BLaER1 (cell line): ENCODE measurements at regions not wholly inside any gene's neighbourhood (a gene's known extent, or its start where the extent isn't known, plus 50 kb on each side); places are given as distances from the start of the nearest gene placed in this dataset.

Source experiments
- H3K27ac ChIP-seq: shearing (Covaris generic); formaldehyde crosslinking; 2 replicates; pipeline ENCODE4 v1.8.1; 2022
- H3K27me3 ChIP-seq: shearing (Covaris generic); formaldehyde crosslinking; 2 replicates; pipeline ENCODE4 v1.8.1; 2022
- H3K36me3 ChIP-seq: shearing (Covaris generic); formaldehyde crosslinking; 2 replicates; pipeline ENCODE4 v1.8.1; 2022
- H3K4me1 ChIP-seq: shearing (Covaris generic); formaldehyde crosslinking; 2 replicates; pipeline ENCODE4 v1.8.1; 2022
- H3K4me2 ChIP-seq: shearing (Covaris generic); formaldehyde crosslinking; 2 replicates; pipeline ENCODE4 v1.8.1; 2022
- H3K4me3 ChIP-seq: shearing (Covaris generic); formaldehyde crosslinking; 2 replicates; pipeline ENCODE4 v1.8.1; 2022
- H3K9ac ChIP-seq: shearing (Covaris generic); formaldehyde crosslinking; 2 replicates; pipeline ENCODE4 v1.8.1; 2022
- H3K9me3 ChIP-seq: shearing (Covaris generic); formaldehyde crosslinking; 2 replicates; pipeline ENCODE4 v1.8.1; 2022
- H4K20me1 ChIP-seq: shearing (Covaris generic); formaldehyde crosslinking; 2 replicates; pipeline ENCODE4 v1.8.1; 2022
- Cebpa-rat ChIP-seq: shearing (Covaris generic); IDR thresholded peaks from 2 replicates; pipeline ENCODE4 v1.8.1; 2022

DNA sequence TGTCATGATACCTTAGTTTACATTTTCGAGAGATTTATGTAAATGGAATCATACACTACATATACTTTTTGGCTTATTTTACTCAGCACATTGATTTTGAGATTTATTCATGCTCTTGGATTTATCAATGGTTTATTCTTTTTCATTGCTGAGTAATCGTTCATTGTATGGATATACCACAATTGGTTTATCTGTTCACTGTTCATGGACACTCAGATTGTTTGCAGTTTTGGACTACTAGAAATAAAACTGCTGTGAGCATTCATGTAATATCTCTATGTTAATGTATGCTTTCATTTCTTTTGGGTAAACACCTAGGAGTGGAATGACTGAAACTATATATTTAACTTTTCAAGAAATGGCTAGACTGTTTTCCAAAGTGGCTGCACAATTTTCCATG, 550.9 kb upstream of the ADAMTS9 start:
- no peak for TF ChIP-seq Cebpa-rat
- Histone ChIP-seq H3K27ac (no peak overlapping the region), H3K4me1 (no peaks in the 10 kb centered on the region), H3K9me3 (no peaks in the 10 kb centered on the region), H3K36me3 (no peaks in the 10 kb centered on the region), H3K9ac (no peak overlapping the region), H4K20me1 (no peaks in the 10 kb centered on the region), H3K27me3 (no peaks in the 10 kb centered on the region), H3K4me3 (no peak overlapping the region), H3K4me2 (no peak overlapping the region)

GRCh38 chr3:65234499-65234898, 546.7 kb upstream of the ADAMTS9 start:
- TF ChIP-seq Cebpa-rat: no peak
- H3K27ac ChIP-seq: no peak overlapping the region

GRCh38 chr3:65233561-65233960, 545.8 kb upstream of the ADAMTS9 start:
- Histone ChIP-seq H3K9me3 (no peaks in the 10 kb centered on the region), H3K36me3 (no peaks in the 10 kb centered on the region), H3K9ac (no peak overlapping the region), H3K4me2 (no peak overlapping the region), H3K4me1 (no peaks in the 10 kb centered on the region), H4K20me1 (no peaks in the 10 kb centered on the region), H3K27ac (no peak overlapping the region), H3K4me3 (no peak overlapping the region), H3K27me3 (no peaks in the 10 kb centered on the region)
- TF ChIP-seq Cebpa-rat: no peak

More at GRCh38 chr3:65234499-65234898, 546.7 kb upstream of the ADAMTS9 start:
- Histone ChIP-seq H3K9me3 (no peaks in the 10 kb centered on the region), H3K27me3 (no peaks in the 10 kb centered on the region), H3K4me3 (no peak overlapping the region), H3K36me3 (no peaks in the 10 kb centered on the region), H3K4me1 (no peaks in the 10 kb centered on the region), H4K20me1 (no peaks in the 10 kb centered on the region), H3K9ac (no peak overlapping the region), H3K4me2 (no peak overlapping the region)

GRCh38 chr3:65231544-65231943, 543.7 kb upstream of the ADAMTS9 start:
- Histone ChIP-seq H3K4me2 (no peak overlapping the region), H3K9ac (no peak overlapping the region), H4K20me1 (no peaks in the 10 kb centered on the region), H3K9me3 (no peaks in the 10 kb centered on the region), H3K27me3 (no peaks in the 10 kb centered on the region), H3K27ac (no peak overlapping the region), H3K36me3 (no peaks in the 10 kb centered on the region), H3K4me1 (no peaks in the 10 kb centered on the region), H3K4me3 (no peak overlapping the region)
- TF ChIP-seq Cebpa-rat: no peak

GRCh38 chr3:65230261-65231139, 542.7 kb upstream of the ADAMTS9 start:
- H4K20me1 ChIP-seq: no peaks in the 10 kb centered on the region
- no peaks in the 10 kb centered on the region for H3K4me1 ChIP-seq
- H3K9ac ChIP-seq: no peak overlapping the region
- no peaks in the 10 kb centered on the region for H3K9me3 ChIP-seq
- no peak for TF ChIP-seq Cebpa-rat
- H3K4me2 ChIP-seq: no peak overlapping the region
- H3K27me3 ChIP-seq: no peaks in the 10 kb centered on the region
- H3K4me3 ChIP-seq: no peak overlapping the region
- no peaks in the 10 kb centered on the region for H3K36me3 ChIP-seq
- H3K27ac ChIP-seq: no peak overlapping the region

GRCh38 chr3:65226287-65226686, 538.5 kb upstream of the ADAMTS9 start:
- H4K20me1 ChIP-seq: no peaks in the 10 kb centered on the region
- H3K4me1 ChIP-seq: no peaks in the 10 kb centered on the region
- H3K9ac ChIP-seq: no peak overlapping the region
- no peak overlapping the region for H3K4me3 ChIP-seq
- no peak for TF ChIP-seq Cebpa-rat
- no peak overlapping the region for H3K4me2 ChIP-seq
- no peak overlapping the region for H3K27ac ChIP-seq
- H3K27me3 ChIP-seq: no peaks in the 10 kb centered on the region
- H3K9me3 ChIP-seq: no peaks in the 10 kb centered on the region
- H3K36me3 ChIP-seq: no peaks in the 10 kb centered on the region

GRCh38 chr3:65210026-65210814, 522.4 kb upstream of the ADAMTS9 start:
- no peak for TF ChIP-seq Cebpa-rat
- Histone ChIP-seq H3K4me3 (no peak overlapping the region), H3K9me3 (no peaks in the 10 kb centered on the region), H3K9ac (no peak overlapping the region), H3K4me2 (no peak overlapping the region), H3K36me3 (no peaks in the 10 kb centered on the region), H3K27ac (no peak overlapping the region), H3K27me3 (no peaks in the 10 kb centered on the region), H4K20me1 (no peaks in the 10 kb centered on the region), H3K4me1 (no peaks in the 10 kb centered on the region)

DNA sequence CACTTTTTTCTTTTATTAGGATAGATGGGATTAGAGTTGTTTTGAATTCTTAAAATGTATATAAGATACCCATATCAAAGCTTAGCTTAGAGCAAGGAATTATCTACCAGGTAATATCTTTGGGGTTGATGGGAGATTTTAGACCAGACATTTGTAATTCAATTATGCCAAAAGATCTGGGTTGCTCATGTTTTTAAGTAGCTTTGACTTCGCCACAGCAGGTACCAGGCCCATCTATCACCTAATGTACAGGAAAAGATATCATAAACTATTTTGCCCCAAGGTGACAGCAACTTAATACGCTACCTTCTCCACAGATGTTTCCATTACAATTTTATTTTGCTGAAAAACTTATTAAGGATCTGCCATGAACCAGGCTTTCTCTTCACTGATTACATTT, 514.6 kb upstream of the ADAMTS9 start:
- Histone ChIP-seq H3K9me3 (no peaks in the 10 kb centered on the region), H3K27me3 (no peaks in the 10 kb centered on the region), H3K9ac (no peak overlapping the region), H3K27ac (no peak overlapping the region), H3K4me3 (no peak overlapping the region), H3K36me3 (no peaks in the 10 kb centered on the region), H3K4me2 (no peak overlapping the region), H4K20me1 (no peaks in the 10 kb centered on the region), H3K4me1 (no peaks in the 10 kb centered on the region)
- no peak for TF ChIP-seq Cebpa-rat

GRCh38 chr3:65201926-65202325, 514.1 kb upstream of the ADAMTS9 start:
- no peak for TF ChIP-seq Cebpa-rat
- no peaks in the 10 kb centered on the region for H3K9me3 ChIP-seq
- H3K27me3 ChIP-seq: no peaks in the 10 kb centered on the region
- no peak overlapping the region for H3K4me2 ChIP-seq
- no peaks in the 10 kb centered on the region for H3K4me1 ChIP-seq
- no peak overlapping the region for H3K27ac ChIP-seq
- H3K4me3 ChIP-seq: no peak overlapping the region
- H3K36me3 ChIP-seq: no peaks in the 10 kb centered on the region
- H4K20me1 ChIP-seq: no peaks in the 10 kb centered on the region
- H3K9ac ChIP-seq: no peak overlapping the region

DNA sequence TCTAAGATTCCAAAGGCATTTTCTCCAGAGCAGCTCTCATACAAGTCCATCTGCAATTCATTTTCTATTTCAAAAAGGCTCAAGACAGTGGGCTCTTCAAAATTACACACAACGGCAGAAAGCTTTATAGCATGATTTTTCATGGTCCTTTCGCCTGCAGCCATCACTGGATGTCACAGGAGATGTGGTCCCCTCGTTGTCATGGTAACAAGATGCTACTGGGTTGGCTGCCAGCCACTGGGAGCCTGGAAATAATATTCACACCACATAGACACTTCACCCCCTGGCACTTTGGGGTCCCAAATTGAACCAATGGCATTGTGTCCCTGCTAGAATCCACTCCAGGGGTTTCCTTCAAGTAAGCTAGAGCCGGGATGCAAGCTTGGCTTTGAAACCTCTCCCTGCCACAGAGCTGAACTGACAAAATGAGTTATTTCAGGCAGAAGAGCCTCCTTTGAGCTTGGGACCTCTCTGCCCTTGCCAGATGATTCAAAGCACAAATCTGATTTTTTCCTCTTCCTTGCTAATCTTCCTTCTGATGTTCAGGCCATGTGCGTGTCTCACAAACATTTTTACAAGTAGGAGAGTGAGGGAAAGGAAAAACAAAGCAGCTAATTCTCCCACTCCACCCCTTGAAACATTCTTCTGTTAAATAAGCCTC, 512.6 kb upstream of the ADAMTS9 start:
- H3K4me1 ChIP-seq: no peaks in the 10 kb centered on the region
- no peaks in the 10 kb centered on the region for H3K9me3 ChIP-seq
- H3K36me3 ChIP-seq: no peaks in the 10 kb centered on the region
- no peak overlapping the region for H3K27ac ChIP-seq
- H3K27me3 ChIP-seq: no peaks in the 10 kb centered on the region
- H3K9ac ChIP-seq: no peak overlapping the region
- no peak overlapping the region for H3K4me2 ChIP-seq
- TF ChIP-seq Cebpa-rat: no peak
- H4K20me1 ChIP-seq: no peaks in the 10 kb centered on the region
- no peak overlapping the region for H3K4me3 ChIP-seq
